ENCODE measurements at regions not wholly inside any gene's neighbourhood (a gene's known extent, or its start where the extent isn't known, plus 50 kb on each side); places are given as distances from the start of the nearest gene placed in this dataset.

DNA sequence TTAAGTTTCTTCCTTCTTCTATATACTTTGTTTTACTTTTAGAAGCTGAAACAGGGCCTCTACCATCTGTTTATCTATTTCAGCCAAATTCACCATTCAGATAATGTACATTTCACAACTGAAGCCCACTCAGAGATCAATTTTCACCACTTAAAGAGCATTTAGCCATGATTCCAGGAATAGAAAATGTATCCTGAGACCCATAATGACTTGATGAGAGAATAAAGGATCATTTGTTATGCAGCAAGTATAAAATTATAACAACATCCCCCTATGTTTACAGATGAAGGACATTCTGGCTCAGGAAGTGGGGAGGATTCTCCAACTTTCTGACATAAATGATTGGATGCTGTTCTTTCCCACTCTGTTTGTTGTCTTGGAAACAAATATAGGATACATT lies 962.1 kb upstream of the EEF2KMT start:
- no peak overlapping the region for H3K4me3 Mint-ChIP-seq
- no peak overlapping the region for H3K27ac Mint-ChIP-seq
- CTCF ChIA-PET: no interaction called here
- H3K9me3 Mint-ChIP-seq: peaks cover 3% of the 10 kb centered on the region
- no peaks in the 10 kb centered on the region for H3K36me3 Mint-ChIP-seq (ENCODE audit: low read depth)
- no peaks in the 10 kb centered on the region for H3K4me1 Mint-ChIP-seq
- POLR2A ChIA-PET: no interaction called here
- no peaks in the 10 kb centered on the region for H3K27me3 Mint-ChIP-seq
- DNase-seq: no peak

DNA sequence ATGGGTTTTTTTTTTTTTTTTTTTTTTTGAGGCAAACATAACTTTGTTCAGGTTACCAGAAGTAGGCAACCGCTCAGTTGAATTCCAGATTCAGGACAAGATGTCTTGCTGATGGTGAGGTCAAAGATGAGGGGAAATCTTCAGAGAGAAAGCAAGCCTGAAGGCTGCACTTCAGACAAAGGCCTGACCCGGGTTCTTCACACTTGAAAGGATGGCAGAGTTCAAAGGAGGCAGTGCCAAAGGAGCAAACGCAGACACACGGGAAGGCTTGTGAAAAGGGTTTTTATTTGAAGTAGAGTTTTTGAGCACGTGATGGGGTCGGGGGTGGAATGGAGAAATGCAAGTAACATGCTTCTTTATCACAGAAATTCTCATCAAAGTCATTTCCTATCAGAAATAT lies 960.2 kb upstream of the EEF2KMT start:
- Mint-ChIP-seq H3K4me3 (no peak overlapping the region), H3K4me1 (no peaks in the 10 kb centered on the region), H3K9me3 (peaks cover 7% of the 10 kb centered on the region), H3K27me3 (no peaks in the 10 kb centered on the region), H3K27ac (no peak overlapping the region), H3K36me3 (ENCODE audit: low read depth) (no peaks in the 10 kb centered on the region)
- ChIA-PET POLR2A (no interaction called here), CTCF (no interaction called here)
- no peak for DNase-seq

GRCh38 chr16:6048017-6048416 lies 950.4 kb upstream of the EEF2KMT start:
- POLR2A ChIA-PET: no interaction called here
- CTCF ChIA-PET: no interaction called here
- Mint-ChIP-seq H3K27ac (no peak overlapping the region), H3K9me3 (peaks cover 13% of the 10 kb centered on the region), H3K4me1 (no peaks in the 10 kb centered on the region), H3K27me3 (no peaks in the 10 kb centered on the region), H3K4me3 (no peak overlapping the region), H3K36me3 (ENCODE audit: low read depth) (no peaks in the 10 kb centered on the region)
- no peak for DNase-seq

DNA sequence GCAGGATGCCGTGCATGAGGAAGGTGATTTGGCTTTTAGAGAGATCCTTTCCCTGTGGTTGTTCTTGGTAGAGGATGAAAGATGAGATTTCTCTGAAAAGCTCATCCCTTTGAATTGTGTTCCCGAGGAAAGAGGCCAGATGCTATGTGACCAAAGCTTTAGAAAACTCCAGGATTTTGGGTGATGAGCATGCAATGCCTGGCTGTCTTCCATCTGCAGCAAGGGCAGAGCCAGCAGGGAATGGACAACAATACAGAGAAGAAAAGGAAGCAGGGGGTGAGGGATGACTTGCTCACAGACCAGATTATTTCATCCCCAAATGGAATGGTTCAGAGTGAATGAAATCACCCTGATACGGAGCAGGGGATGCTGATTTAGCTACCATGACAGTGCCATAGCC lies 949.7 kb upstream of the EEF2KMT start:
- Mint-ChIP-seq H3K9me3 (peaks cover 18% of the 10 kb centered on the region), H3K4me3 (no peak overlapping the region), H3K36me3 (ENCODE audit: low read depth) (no peaks in the 10 kb centered on the region), H3K4me1 (no peaks in the 10 kb centered on the region), H3K27ac (no peak overlapping the region), H3K27me3 (no peaks in the 10 kb centered on the region)
- CTCF ChIA-PET: no interaction called here
- DNase-seq: no peak
- POLR2A ChIA-PET: no interaction called here

GRCh38 chr16:6038941-6039645 lies 941.5 kb upstream of the EEF2KMT start:
- no peak overlapping the region for H3K4me3 Mint-ChIP-seq
- POLR2A ChIA-PET: no interaction called here
- H3K9me3 Mint-ChIP-seq: peaks cover 15% of the 10 kb centered on the region
- no peaks in the 10 kb centered on the region for H3K4me1 Mint-ChIP-seq
- no peaks in the 10 kb centered on the region for H3K36me3 Mint-ChIP-seq (ENCODE audit: low read depth)
- no peak overlapping the region for H3K27ac Mint-ChIP-seq
- no peak for DNase-seq
- H3K27me3 Mint-ChIP-seq: no peaks in the 10 kb centered on the region
- CTCF ChIA-PET: no interaction called here

GRCh38 chr16:6035161-6035560 lies 937.6 kb upstream of the EEF2KMT start:
- Mint-ChIP-seq H3K27ac (no peak overlapping the region), H3K9me3 (peaks cover 19% of the 10 kb centered on the region), H3K4me1 (no peaks in the 10 kb centered on the region), H3K4me3 (no peak overlapping the region), H3K36me3 (ENCODE audit: low read depth) (no peaks in the 10 kb centered on the region), H3K27me3 (no peaks in the 10 kb centered on the region)
- POLR2A ChIA-PET: no interaction called here
- CTCF ChIA-PET: no interaction called here
- DNase-seq: no peak

GRCh38 chr16:6034511-6034910 lies 936.9 kb upstream of the EEF2KMT start:
- DNase-seq: no peak
- no peak overlapping the region for H3K27ac Mint-ChIP-seq
- no peak overlapping the region for H3K4me3 Mint-ChIP-seq
- H3K4me1 Mint-ChIP-seq: no peaks in the 10 kb centered on the region
- no peaks in the 10 kb centered on the region for H3K36me3 Mint-ChIP-seq (ENCODE audit: low read depth)
- ChIA-PET POLR2A (no interaction called here), CTCF (no interaction called here)
- H3K9me3 Mint-ChIP-seq: peaks cover 19% of the 10 kb centered on the region
- no peaks in the 10 kb centered on the region for H3K27me3 Mint-ChIP-seq

DNA sequence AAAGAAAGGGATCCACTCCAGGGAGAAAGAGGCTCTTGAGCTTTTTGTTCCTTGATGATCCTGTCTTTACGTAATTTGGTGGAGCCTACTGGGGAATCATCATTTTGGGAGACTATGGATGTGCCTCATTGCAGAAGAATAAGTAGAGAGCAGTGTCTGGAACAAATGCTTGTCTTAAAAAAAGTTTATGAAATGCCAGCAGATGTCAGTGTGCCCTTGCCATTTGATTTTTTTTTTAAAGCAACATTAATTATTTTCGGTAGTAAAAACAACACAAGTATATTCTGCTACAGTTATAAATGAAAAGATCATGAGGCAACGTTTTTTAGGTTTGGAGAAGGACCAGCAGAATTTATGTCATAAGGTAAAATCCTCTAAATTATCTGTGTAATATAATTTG lies 934.8 kb upstream of the EEF2KMT start:
- no peak overlapping the region for H3K4me3 Mint-ChIP-seq
- CTCF ChIA-PET: no interaction called here

DNA sequence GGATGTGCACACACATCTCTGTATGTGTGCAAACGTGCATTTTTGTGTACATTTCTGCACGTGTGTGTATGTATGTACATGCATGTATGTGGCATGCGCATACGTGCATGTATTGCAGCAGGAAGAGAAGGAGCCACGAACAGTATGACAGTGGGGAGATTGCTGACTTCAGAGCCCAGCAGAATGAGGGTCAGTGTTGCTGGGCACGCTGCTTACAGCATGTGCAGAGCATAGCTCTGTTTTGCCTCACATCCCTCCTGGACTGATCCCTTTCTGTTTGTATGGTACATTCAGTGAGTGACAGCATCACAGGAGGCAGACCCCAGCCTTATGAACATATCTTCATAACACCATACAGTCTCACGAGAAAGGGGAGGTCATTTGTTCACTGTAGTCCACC lies 934.0 kb upstream of the EEF2KMT start:
- no peak for DNase-seq
- no peak overlapping the region for H3K4me3 Mint-ChIP-seq
- no peaks in the 10 kb centered on the region for H3K27me3 Mint-ChIP-seq
- CTCF ChIA-PET: no interaction called here
- H3K4me1 Mint-ChIP-seq: no peaks in the 10 kb centered on the region
- H3K36me3 Mint-ChIP-seq (ENCODE audit: low read depth): no peaks in the 10 kb centered on the region
- peaks cover 23% of the 10 kb centered on the region for H3K9me3 Mint-ChIP-seq
- no peak overlapping the region for H3K27ac Mint-ChIP-seq
- POLR2A ChIA-PET: no interaction called here

More for the DNA sequence above, 934.8 kb upstream of the EEF2KMT start:
- no peaks in the 10 kb centered on the region for H3K36me3 Mint-ChIP-seq (ENCODE audit: low read depth)
- no peak for DNase-seq
- no peak overlapping the region for H3K27ac Mint-ChIP-seq
- POLR2A ChIA-PET: no interaction called here
- H3K9me3 Mint-ChIP-seq: peaks cover 19% of the 10 kb centered on the region
- H3K4me1 Mint-ChIP-seq: no peaks in the 10 kb centered on the region
- no peaks in the 10 kb centered on the region for H3K27me3 Mint-ChIP-seq

GRCh38 chr16:6031102-6031501 lies 933.5 kb upstream of the EEF2KMT start:
- peaks cover 24% of the 10 kb centered on the region for H3K9me3 Mint-ChIP-seq
- H3K4me1 Mint-ChIP-seq: no peaks in the 10 kb centered on the region
- H3K36me3 Mint-ChIP-seq (ENCODE audit: low read depth): no peaks in the 10 kb centered on the region
- H3K27me3 Mint-ChIP-seq: no peaks in the 10 kb centered on the region
- H3K27ac Mint-ChIP-seq: no peak overlapping the region
- no peak for DNase-seq
- H3K4me3 Mint-ChIP-seq: no peak overlapping the region
- CTCF ChIA-PET: no interaction called here
- POLR2A ChIA-PET: no interaction called here

DNA sequence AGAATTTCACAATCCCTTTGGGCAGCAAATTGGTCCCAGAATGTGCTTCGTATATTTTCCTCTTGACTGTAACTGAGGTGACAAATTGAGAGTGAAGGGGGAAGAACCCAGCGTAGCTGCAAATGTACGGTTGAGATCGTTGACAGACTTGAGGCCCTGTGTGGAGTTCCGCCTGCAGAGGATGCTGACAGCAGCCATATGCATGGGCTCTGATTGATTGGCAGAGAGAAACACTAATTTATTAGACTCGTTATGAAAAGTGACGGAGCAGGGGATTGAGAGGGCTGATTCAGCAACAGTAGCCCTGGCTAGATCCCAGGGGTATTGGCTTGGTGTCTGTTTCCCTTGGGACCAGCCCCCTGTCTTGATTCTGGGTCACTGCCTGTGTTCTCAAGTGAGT lies 930.1 kb upstream of the EEF2KMT start:
- Mint-ChIP-seq H3K36me3 (ENCODE audit: low read depth) (no peaks in the 10 kb centered on the region), H3K27ac (no peak overlapping the region), H3K9me3 (peaks cover 14% of the 10 kb centered on the region), H3K4me3 (no peak overlapping the region), H3K4me1 (no peaks in the 10 kb centered on the region), H3K27me3 (no peaks in the 10 kb centered on the region)
- ChIA-PET POLR2A (no interaction called here), CTCF (no interaction called here)
- DNase-seq: no peak

DNA sequence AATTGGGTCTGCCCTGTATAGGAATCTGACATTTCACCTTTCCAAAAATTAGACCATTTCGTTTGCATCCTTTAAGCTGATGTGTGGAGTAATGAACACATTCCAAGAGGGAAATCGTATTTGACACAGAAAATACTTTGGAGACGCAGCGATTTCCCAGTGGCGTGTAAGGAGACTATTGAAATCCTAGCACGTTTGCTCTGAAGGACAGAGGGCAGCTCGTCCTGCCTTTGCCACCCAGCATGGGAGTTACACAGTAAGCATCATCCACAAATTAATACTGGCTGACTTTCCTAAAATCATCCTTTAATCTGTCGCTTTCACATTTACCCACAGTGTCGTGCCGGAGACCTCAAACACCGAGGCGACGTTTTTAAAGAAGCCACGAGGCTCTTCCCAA lies 925.9 kb upstream of the EEF2KMT start:
- no peaks in the 10 kb centered on the region for H3K4me1 Mint-ChIP-seq
- peaks cover 9% of the 10 kb centered on the region for H3K9me3 Mint-ChIP-seq

GRCh38 chr16:6021276-6021943 lies 923.8 kb upstream of the EEF2KMT start:
- H3K9me3 Mint-ChIP-seq: peaks cover 2% of the 10 kb centered on the region
- no peaks in the 10 kb centered on the region for H3K4me1 Mint-ChIP-seq
- H3K27ac Mint-ChIP-seq: no peak overlapping the region
- DNase-seq: no peak
- peaks cover 5% of the 10 kb centered on the region for H3K27me3 Mint-ChIP-seq
- H3K36me3 Mint-ChIP-seq (ENCODE audit: low read depth): no peaks in the 10 kb centered on the region
- CTCF ChIA-PET: no interaction called here
- POLR2A ChIA-PET: no interaction called here
- H3K4me3 Mint-ChIP-seq: no peak overlapping the region

More for the DNA sequence above, 925.9 kb upstream of the EEF2KMT start:
- Mint-ChIP-seq H3K36me3 (ENCODE audit: low read depth) (no peaks in the 10 kb centered on the region), H3K27me3 (peaks cover 2% of the 10 kb centered on the region), H3K4me3 (no peak overlapping the region), H3K27ac (no peak overlapping the region)
- no peak for DNase-seq
- POLR2A ChIA-PET: no interaction called here
- CTCF ChIA-PET: no interaction called here

DNA sequence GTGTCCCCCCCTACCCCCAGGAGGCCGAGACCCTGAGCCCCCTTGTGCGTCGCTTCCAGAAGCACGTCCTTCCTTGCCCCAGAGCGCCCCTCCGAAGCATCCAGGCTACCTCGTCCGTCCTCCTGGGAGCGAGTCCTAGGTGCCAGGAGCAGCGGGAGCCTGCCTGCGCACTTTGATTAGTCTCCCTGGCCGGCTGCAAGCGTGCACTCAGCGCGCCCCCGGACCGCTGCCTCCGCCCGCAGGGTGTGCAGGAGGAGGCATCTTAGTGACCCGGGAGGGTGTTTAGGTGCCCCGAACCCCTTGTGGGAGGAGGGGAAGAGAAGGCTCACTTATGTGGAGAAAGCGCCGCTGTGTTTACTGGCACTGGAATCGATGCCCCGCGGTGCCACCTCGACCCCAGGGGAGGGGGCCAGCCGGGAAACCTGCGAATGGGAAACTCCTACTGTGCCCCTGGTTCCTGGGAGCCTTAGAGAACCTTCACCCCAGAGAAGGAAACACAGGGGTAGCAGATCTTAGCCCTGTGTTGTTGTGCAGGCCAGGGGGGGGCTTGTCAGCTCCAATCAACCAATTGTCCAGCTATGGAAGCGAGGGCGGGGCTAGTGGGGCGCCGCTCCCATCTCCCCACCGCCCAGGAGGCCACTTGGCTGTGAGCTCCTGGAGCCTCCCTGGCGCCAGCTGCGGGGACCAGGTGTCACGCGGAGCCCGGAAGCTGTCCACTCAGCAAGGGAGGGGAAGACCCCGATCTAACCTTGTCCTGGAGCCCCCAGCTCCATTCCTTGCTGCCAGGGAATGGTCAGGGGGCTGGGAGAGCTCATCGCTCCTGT lies 922.8 kb upstream of the EEF2KMT start:
- peaks cover 7% of the 10 kb centered on the region for H3K9me3 Mint-ChIP-seq
- no peak overlapping the region for H3K4me3 Mint-ChIP-seq
- DNase-seq: no peak
- no peaks in the 10 kb centered on the region for H3K36me3 Mint-ChIP-seq (ENCODE audit: low read depth)
- no peak overlapping the region for H3K27ac Mint-ChIP-seq
- CTCF ChIA-PET: no interaction called here
- peaks cover 5% of the 10 kb centered on the region for H3K27me3 Mint-ChIP-seq
- no peaks in the 10 kb centered on the region for H3K4me1 Mint-ChIP-seq
- POLR2A ChIA-PET: no interaction called here
